GDM1 (cell line): ENCODE measurements at regions not wholly inside any gene's neighbourhood (a gene's known extent, or its start where the extent isn't known, plus 50 kb on each side); places are given as distances from the start of the nearest gene placed in this dataset.

Experiments used
- DNase-seq: peaks from one replicate; lab custom pipeline; 2025; lab: John Stamatoyannopoulos, UW

GRCh38 chr17:71974051-71974450 is 146.8 kb upstream of the SOX9 start:
- no peak for DNase-seq

GRCh38 chr17:71975331-71975801 is 145.5 kb upstream of the SOX9 start:
- no peak for DNase-seq

GRCh38 chr17:71976011-71976649 is 144.7 kb upstream of the SOX9 start:
- no peak for DNase-seq

GRCh38 chr17:71978435-71978834 is 142.4 kb upstream of the SOX9 start:
- no peak for DNase-seq

- DNase-seq, result no peak
Observed at GRCh38 chr17:71980171-71980570, 140.6 kb upstream of the SOX9 start.

- no peak for DNase-seq
Observed at GRCh38 chr17:71983828-71984227, 137.0 kb upstream of the SOX9 start.

GRCh38 chr17:71985111-71986039 is 135.4 kb upstream of the SOX9 start:
- no peak for DNase-seq

- DNase-seq, result no peak
Observed at GRCh38 chr17:71986886-71987285, 133.9 kb upstream of the SOX9 start.

- DNase-seq, result no peak
Observed at GRCh38 chr17:71987634-71988033, 133.2 kb upstream of the SOX9 start.

- DNase-seq, result no peak
Observed at GRCh38 chr17:71989117-71989516, 131.7 kb upstream of the SOX9 start.

- DNase-seq, result no peak
Observed at GRCh38 chr17:71993363-71993762, 127.5 kb upstream of the SOX9 start.

- DNase-seq, result no peak
Observed at GRCh38 chr17:71995590-71995989, 125.2 kb upstream of the SOX9 start.

GRCh38 chr17:72004011-72004427 is 116.8 kb upstream of the SOX9 start:
- DNase-seq, result no peak

- no peak for DNase-seq
Observed at GRCh38 chr17:72004611-72005331, 116.0 kb upstream of the SOX9 start.

- no peak for DNase-seq
Observed at GRCh38 chr17:72005332-72006163, 115.3 kb upstream of the SOX9 start.

- no peak for DNase-seq
Observed at GRCh38 chr17:72008236-72008876, 112.5 kb upstream of the SOX9 start.

- no peak for DNase-seq
Observed at GRCh38 chr17:72011561-72011960, 109.3 kb upstream of the SOX9 start.

GRCh38 chr17:72021417-72022041 is 99.3 kb upstream of the SOX9 start:
- DNase-seq, result no peak

- no peak for DNase-seq
Observed at GRCh38 chr17:72022328-72023275, 98.2 kb upstream of the SOX9 start.

- no peak for DNase-seq
Observed at GRCh38 chr17:72024457-72024856, 96.4 kb upstream of the SOX9 start.
